Astrocyte (in vitro differentiated cells and primary cell): ENCODE measurements at regions not wholly inside any gene's neighbourhood (a gene's known extent, or its start where the extent isn't known, plus 50 kb on each side); places are given as distances from the start of the nearest gene placed in this dataset.
"Not testable (repeated sequence)": the region's sequence is repeated elsewhere in the genome, so short reads cannot be mapped to it uniquely, and the experiment has no call there.

Experiments used
- DNase-seq: peaks from one replicate; pipeline ENCODE4 v3.0.0-alpha.2; 2010; ENCODE audit warnings: low read depth
- FAIRE-seq: peaks from 2 replicates; lab custom pipeline; 2011; peaks lifted over from hg19 to GRCh38; lab: Jason Lieb, UNC
- H2AFZ ChIP-seq: 2 replicates; pipeline ENCODE4 v1.6.0; 2012; ENCODE audit warnings: low read depth, low read length, inconsistent platforms
- H3K27ac ChIP-seq: 2 replicates; pipeline ENCODE4 v1.5.1; 2011; ENCODE audit warnings: low read depth, low read length, inconsistent platforms
- H3K27me3 ChIP-seq: 2 replicates; pipeline ENCODE4 v1.6.0; 2011; ENCODE audit warnings: low read length, inconsistent platforms; ENCODE audit not compliant: insufficient read depth
- H3K36me3 ChIP-seq: 2 replicates; pipeline ENCODE4 v1.5.1; 2011; ENCODE audit warnings: low read length, inconsistent platforms; ENCODE audit not compliant: insufficient read depth
- H3K4me1 ChIP-seq: 2 replicates; pipeline ENCODE4 v1.5.1; 2011; ENCODE audit warnings: low read length, inconsistent platforms; ENCODE audit not compliant: insufficient read depth
- H3K4me2 ChIP-seq: 2 replicates; pipeline ENCODE4 v1.6.0; 2012; ENCODE audit warnings: low read length, inconsistent platforms
- H3K4me3 ChIP-seq: 2 replicates; pipeline ENCODE4 v1.5.1; 2011; ENCODE audit warnings: low read depth, mild to moderate bottlenecking, low read length, inconsistent platforms; ENCODE audit not compliant: insufficient read depth
- H3K79me2 ChIP-seq: 2 replicates; pipeline ENCODE4 v1.6.0; 2012; ENCODE audit warnings: mild to moderate bottlenecking, low read length, inconsistent platforms; ENCODE audit not compliant: insufficient read depth
- H3K9ac ChIP-seq: 2 replicates; pipeline ENCODE4 v1.6.0; 2012; ENCODE audit warnings: mild to moderate bottlenecking, low read length, inconsistent platforms
- H3K9me3 ChIP-seq: 2 replicates; pipeline ENCODE4 v1.5.1; 2012; ENCODE audit warnings: low read depth, mild to moderate bottlenecking, low read length, inconsistent platforms; ENCODE audit not compliant: insufficient read depth
- H4K20me1 ChIP-seq: 2 replicates; pipeline ENCODE4 v1.6.0; 2012; ENCODE audit warnings: low read length, inconsistent platforms; ENCODE audit not compliant: insufficient read depth
- H3K27ac Mint-ChIP-seq: one replicate; pipeline ENCODE4 v1.8.0; 2021; ENCODE audit warnings: mild to moderate bottlenecking, mixed read lengths; ENCODE audit not compliant: unreplicated experiment
- H3K27me3 Mint-ChIP-seq: one replicate; pipeline ENCODE4 v1.8.0; 2021; ENCODE audit warnings: low read depth, mixed read lengths; ENCODE audit not compliant: unreplicated experiment
- H3K36me3 Mint-ChIP-seq: one replicate; pipeline ENCODE4 v1.8.0; 2021; ENCODE audit warnings: low read depth, mixed read lengths; ENCODE audit not compliant: unreplicated experiment
- H3K4me1 Mint-ChIP-seq: one replicate; pipeline ENCODE4 v1.8.0; 2021; ENCODE audit warnings: low read depth, mixed read lengths; ENCODE audit not compliant: unreplicated experiment
- H3K4me3 Mint-ChIP-seq: one replicate; pipeline ENCODE4 v1.8.0; 2021; ENCODE audit warnings: mild to moderate bottlenecking, moderate library complexity, mixed read lengths; ENCODE audit not compliant: unreplicated experiment
- H3K9me3 Mint-ChIP-seq: one replicate; pipeline ENCODE4 v1.8.0; 2021; ENCODE audit warnings: mild to moderate bottlenecking, mixed read lengths; ENCODE audit not compliant: unreplicated experiment
- EZH2 ChIP-seq: IDR thresholded peaks from 2 replicates; pipeline ENCODE4 v1.6.1; 2012; ENCODE audit warnings: mild to moderate bottlenecking, low read length, inconsistent platforms; ENCODE audit not compliant: insufficient read depth
- TF ChIP-seq, protein P1 (sequence below): IDR thresholded peaks from 2 replicates; pipeline ENCODE4 v1.5.1; 2011; ENCODE audit warnings: low read depth, mild to moderate bottlenecking, inconsistent platforms, low read length, moderate library complexity; ENCODE audit not compliant: insufficient read depth

DNA sequence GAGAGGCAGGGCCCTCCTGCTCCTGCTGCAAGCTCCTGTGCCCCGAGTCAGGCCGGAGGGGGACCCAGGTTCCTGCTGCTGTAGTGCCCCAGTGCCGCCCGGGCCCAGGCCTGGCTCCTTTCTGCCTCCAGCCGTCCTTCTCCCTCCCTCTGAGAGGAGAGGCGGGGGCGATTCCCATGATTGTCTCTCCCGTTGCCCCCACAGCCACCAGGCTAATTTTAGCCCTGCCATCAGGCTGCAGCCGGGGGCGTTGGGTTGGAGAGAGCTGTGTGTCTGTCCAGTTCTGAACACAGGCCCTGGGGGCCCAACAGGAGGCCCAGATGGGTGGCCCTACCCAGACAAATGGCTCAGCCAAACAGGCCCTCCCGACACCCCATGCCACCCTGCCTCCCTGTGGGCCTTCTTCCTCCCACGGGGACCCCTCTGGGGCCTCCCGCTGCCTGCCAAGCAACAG is 214.8 kb downstream of the TBC1D2B start:
- Mint-ChIP-seq H3K27me3 (peaks cover 28% of the 10 kb centered on the region), H3K4me1 (peaks cover 14% of the 10 kb centered on the region), H3K36me3 (no peaks in the 10 kb centered on the region), H3K4me3 (peak overlapping the region; percentile 41), H3K9me3 (no peaks in the 10 kb centered on the region), H3K27ac (no peak overlapping the region)
- no peak overlapping the region for H2AFZ ChIP-seq
- no peaks in the 10 kb centered on the region for H3K79me2 ChIP-seq
- TF ChIP-seq EZH2 = no peak
- TF ChIP-seq, protein P1, sequence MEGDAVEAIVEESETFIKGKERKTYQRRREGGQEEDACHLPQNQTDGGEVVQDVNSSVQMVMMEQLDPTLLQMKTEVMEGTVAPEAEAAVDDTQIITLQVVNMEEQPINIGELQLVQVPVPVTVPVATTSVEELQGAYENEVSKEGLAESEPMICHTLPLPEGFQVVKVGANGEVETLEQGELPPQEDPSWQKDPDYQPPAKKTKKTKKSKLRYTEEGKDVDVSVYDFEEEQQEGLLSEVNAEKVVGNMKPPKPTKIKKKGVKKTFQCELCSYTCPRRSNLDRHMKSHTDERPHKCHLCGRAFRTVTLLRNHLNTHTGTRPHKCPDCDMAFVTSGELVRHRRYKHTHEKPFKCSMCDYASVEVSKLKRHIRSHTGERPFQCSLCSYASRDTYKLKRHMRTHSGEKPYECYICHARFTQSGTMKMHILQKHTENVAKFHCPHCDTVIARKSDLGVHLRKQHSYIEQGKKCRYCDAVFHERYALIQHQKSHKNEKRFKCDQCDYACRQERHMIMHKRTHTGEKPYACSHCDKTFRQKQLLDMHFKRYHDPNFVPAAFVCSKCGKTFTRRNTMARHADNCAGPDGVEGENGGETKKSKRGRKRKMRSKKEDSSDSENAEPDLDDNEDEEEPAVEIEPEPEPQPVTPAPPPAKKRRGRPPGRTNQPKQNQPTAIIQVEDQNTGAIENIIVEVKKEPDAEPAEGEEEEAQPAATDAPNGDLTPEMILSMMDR = no peak
- H3K27me3 ChIP-seq = no peaks in the 10 kb centered on the region
- H3K4me1 ChIP-seq = no peaks in the 10 kb centered on the region
- FAIRE-seq (no peak), DNase-seq (no peak)
- no peak overlapping the region for H3K9ac ChIP-seq
- H3K9me3 ChIP-seq = no peaks in the 10 kb centered on the region
- H3K4me3 ChIP-seq = no peak overlapping the region
- H3K36me3 ChIP-seq = no peaks in the 10 kb centered on the region
- H3K27ac ChIP-seq = no peak overlapping the region
- H3K4me2 ChIP-seq = no peak overlapping the region
- no peaks in the 10 kb centered on the region for H4K20me1 ChIP-seq

DNA sequence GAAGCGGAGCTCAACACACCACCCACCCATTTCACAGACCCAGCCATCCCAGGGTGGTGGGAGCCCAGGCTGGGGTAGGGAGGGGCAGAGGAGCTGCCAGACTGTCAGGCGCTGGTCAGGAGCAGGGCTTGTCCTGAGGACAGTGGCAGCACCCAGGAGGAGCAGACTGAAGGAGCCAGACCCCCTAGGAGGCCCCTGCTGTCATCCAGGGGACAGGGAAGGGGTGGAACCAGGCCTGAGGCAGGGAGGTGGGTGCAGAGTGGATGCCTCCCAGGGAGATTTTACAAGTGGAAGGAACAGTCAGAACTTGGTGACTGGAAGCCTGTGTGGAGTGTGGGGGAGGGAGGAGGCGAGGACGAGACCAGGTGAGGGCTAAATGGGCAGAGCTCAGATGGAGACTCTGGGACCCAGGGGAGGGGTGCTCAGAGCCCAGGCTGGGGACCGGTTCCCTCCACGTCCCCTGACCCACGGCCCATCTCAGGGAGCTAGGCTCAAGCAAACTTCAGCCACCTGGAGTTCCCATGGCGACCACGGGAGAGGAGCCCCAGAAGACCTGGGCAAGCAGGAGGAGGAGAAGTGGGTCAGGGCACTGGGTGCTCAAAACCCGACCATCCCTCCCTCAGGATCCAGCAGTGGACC is 215.4 kb downstream of the TBC1D2B start:
- not testable (repeated sequence) for H3K4me3 ChIP-seq, H3K9me3 Mint-ChIP-seq, H3K27ac Mint-ChIP-seq, H2AFZ ChIP-seq, H3K79me2 ChIP-seq, H3K4me2 ChIP-seq, H3K36me3 Mint-ChIP-seq, H3K36me3 ChIP-seq, DNase-seq, H3K27me3 ChIP-seq, H3K27ac ChIP-seq, H4K20me1 ChIP-seq, H3K9me3 ChIP-seq, H3K4me1 ChIP-seq, FAIRE-seq, H3K4me3 Mint-ChIP-seq, H3K9ac ChIP-seq
- peaks cover 32% of the 10 kb centered on the region for H3K27me3 Mint-ChIP-seq
- peaks cover 16% of the 10 kb centered on the region for H3K4me1 Mint-ChIP-seq

DNA sequence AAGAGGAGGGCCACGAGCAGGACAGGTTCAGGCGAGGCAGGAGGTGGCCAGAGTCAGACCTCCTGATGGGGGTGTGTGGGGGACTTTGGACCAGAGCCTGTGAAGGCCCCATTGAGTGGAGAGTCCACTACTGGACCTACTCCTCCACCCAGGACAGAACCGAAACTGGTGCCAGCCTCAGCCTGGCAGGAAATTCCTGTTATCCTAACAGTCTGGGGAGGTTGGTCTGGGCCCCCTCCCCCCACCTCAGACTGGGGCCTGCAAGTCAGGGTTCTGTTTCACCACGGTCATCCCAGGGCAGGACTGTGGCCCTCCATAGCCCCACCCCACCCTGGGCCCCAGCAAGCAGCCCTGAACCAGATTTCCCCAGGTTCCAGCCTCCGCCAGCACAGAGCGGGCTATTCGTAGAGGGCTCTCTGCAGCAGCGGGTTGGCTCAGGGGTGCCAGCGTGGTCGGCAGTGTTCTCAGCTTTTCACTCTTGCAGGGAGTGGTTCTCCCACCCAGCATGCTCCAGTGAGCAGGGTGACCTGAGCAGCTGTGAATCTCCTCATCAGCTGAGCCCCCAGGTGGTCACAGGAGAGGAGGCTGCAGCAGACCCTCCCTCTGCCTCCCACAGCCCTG is 217.3 kb downstream of the TBC1D2B start:
- DNase-seq (no peak), FAIRE-seq (no peak)
- Mint-ChIP-seq H3K27ac (no peak overlapping the region), H3K4me1 (peaks cover 16% of the 10 kb centered on the region), H3K27me3 (peaks cover 34% of the 10 kb centered on the region), H3K4me3 (no peak overlapping the region), H3K9me3 (no peaks in the 10 kb centered on the region), H3K36me3 (no peaks in the 10 kb centered on the region)
- Histone ChIP-seq H3K4me3 (no peak overlapping the region), H2AFZ (no peak overlapping the region), H3K36me3 (no peaks in the 10 kb centered on the region), H3K9me3 (no peaks in the 10 kb centered on the region), H4K20me1 (no peaks in the 10 kb centered on the region), H3K4me1 (no peaks in the 10 kb centered on the region), H3K9ac (no peak overlapping the region), H3K27me3 (peaks cover 5% of the 10 kb centered on the region), H3K4me2 (no peak overlapping the region), H3K27ac (no peak overlapping the region), H3K79me2 (no peaks in the 10 kb centered on the region)
- TF ChIP-seq EZH2 = no peak
- TF ChIP-seq, protein P1 = no peak
